ENCODE measurements at regions not wholly inside any gene's neighbourhood (a gene's known extent, or its start where the extent isn't known, plus 50 kb on each side); places are given as distances from the start of the nearest gene placed in this dataset.
"Not testable (repeated sequence)": the region's sequence is repeated elsewhere in the genome, so short reads cannot be mapped to it uniquely, and the experiment has no call there.

DNA sequence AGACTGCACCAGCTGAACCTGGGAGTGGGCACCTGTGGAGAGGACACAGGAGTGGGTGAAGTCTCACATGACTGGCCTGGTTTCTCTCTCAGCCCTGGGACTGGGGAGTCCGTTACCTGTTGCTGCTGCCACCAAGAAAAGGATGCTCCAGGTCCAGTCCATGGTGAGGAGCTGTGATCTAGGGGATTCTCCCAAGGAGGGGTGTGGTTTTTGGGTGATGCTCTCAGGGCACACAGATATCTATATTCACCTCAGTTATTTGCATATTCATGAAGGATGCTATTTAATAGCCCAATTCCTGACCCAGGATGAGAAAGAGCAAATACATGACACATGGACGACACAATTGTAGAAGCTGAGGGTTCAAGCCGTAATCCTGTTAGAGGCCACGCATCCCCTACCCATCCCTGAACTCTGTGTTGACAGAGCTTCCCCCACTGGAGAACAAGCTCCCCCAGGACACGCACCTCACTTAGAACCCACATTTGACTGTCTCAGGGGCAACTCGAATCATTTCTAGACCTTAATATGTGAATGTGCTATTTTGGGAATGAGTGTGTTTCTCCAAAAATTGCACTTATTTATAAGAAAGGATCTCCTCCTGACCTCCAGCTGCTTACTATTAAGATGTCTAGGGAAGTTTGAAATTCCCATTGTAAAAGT, 658.9 kb downstream of the TMEM121 start:
- not testable (repeated sequence) for DNase-seq

DNA sequence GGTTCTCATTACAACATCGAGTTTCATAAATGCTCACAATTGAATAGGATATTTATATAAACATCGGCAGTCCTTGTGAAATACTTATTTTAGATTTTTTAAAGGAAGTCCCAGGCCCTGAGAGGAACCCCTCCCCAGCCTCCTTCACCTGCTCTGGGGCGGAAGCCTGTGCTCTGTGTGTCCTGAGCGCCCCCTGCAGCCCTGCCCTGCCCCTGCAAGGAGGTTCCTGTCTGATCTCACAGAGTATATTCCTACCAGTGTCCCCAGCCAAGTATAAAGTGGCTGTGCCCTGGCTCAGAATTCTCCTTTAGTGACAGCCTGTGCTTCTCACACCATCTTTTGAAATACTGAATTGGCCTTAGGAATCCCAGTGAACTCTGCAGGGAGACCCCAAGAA, 659.5 kb downstream of the TMEM121 start:
- peak; percentile 65 to 75 for DNase-seq

DNA sequence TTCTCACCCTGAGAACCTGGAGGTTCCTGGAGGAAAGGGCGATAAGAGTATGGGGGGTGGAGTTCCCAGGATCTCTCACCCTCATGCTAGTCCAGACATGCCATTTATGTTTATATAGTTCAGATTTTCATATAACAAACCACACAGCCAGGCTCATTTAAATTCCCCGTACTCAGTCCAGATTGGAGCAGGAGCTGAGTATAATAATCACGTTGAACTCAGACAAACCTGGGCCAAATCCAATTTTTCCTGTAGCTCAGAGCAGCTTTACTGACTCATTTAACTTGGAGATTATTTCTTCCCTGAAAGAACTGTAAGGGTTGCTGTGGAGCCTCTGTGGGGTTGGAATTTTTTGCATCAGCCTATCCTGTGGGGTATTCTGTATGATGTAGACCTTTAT, 660.8 kb downstream of the TMEM121 start:
- DNase-seq: no peak

DNA sequence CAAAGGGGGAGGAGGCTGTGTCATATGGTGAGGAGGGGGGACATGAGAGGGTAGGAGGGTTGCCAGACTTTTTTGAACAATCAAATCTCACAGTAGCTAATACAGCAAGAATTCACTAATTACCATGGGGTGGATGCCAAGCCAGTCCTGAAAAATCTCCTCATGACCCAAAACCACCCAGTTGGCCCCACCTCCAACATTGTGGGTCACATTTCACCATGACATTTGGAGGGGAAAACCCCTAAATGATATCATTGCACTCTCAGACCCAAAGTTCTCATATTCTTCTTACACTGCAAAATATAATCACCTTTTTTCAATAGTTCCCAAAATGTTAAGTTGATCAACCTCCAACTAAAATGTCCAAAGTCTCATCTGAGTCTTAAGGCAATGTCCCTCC, 666.3 kb downstream of the TMEM121 start:
- not testable (repeated sequence) for DNase-seq

DNA sequence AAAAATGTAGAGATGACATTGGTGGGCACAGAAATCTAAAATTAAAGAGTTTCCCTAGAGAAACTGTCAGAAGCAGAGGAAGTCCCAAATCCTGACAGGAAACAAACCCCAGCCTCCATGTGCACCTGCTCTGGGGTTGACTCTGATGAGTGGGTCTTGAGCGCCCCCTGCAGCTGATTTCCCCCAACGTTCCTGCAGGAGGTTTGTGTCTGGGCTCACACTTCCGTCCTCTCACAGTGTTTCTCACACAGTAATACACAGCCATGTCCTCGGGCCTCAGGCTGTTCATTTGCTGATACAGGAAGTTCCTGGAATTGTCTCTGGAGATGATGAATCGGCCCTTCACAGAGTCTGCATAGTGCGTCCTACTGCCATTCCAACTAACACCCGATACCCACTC, 670.1 kb downstream of the TMEM121 start:
- DNase-seq: peak; percentile 22 to 63

DNA sequence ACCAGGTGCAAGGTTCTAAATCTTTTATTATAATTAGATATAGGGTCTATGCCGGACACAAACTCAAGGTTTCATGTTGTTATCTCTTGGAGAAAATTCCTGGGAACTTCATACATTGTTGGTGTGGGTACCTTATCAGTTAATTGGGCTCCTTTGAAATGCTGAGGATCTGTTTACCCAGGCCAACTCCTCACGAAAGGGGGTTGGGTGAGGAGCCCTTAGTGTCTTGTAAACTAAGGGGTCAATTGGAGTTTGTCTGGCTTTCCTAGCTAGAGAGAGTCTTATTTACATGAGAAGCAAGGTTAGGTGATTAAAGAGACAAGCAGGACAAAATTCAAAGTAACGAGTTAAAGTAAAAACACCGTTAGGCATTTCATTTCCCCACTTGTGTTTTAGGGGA, 670.9 kb downstream of the TMEM121 start:
- DNase-seq: not testable (repeated sequence)

DNA sequence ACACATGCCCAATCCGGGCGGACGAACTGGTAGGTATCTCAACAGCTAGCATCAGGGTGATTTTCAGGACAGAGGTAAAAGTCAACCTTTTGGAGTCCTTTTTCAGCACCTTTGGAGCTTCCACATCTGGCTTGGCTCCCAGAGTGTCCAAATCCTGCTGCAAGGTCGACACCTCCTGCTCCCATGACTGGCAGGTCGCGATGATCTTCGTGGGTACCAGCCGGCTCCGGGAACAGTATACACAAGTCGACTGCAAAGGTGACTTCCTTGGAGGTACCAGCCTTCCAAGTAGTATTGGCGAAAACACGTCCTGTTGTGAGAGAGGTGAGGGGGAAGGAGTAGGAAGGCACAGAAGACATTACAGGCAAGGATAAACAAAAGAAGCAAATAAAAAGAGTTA, 672.7 kb downstream of the TMEM121 start:
- DNase-seq: no peak

DNA sequence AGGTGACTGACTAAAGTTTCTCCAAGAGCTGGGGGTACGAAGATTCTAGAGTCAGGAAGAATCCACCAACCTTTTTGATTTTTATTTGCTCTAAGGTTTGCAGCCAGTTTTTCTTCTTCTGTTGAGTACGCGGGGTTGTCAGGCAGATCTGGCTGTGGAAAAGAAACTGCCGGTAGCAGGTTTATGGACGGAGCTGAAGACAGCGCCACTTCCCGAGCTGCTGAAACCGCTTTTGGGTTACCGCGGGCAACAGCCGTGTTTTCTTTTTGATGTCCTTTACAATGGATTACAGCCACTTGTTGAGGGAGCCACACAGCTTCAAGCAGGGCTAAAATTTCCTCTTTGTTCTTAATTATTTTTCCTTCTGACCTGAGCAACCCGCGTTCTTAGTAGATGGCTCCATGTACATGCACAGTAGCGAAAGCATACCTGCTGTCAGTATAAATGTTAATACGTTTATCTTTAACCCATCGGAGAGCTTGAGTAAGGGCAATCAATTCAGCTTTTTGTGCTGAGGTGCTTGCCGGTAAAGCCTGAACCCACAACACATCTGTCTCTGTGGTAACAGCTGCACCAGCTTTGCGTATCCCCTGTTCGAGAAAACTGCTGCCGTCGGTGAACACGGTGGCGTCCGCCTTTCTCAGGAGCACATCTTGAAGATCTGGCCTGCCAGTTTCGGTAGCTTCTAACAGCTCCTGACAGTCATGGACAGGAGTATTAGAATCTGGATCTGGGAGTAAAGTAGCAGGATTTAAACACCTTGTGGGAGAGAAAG, 674.3 kb downstream of the TMEM121 start:
- no peak for DNase-seq

DNA sequence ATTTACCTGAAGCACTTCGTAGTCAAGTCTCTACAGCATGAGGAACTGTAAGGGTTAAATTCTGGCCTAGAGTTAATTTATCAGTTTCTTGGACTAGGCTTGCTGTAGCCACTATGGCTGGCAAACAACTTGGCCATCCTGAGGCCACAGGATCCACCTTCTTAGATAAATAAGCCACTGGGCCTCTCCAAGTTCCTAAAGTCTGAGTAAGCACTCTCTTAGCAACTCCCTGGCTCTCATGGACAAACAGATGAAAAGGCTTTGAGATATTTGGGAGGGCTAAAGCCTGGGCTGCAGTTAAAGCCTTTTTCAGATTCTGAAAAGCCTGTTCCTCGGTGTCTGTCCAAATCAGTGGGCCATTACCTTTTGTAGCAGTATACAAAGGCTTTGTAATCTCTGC, 675.0 kb downstream of the TMEM121 start:
- no peak for DNase-seq

DNA sequence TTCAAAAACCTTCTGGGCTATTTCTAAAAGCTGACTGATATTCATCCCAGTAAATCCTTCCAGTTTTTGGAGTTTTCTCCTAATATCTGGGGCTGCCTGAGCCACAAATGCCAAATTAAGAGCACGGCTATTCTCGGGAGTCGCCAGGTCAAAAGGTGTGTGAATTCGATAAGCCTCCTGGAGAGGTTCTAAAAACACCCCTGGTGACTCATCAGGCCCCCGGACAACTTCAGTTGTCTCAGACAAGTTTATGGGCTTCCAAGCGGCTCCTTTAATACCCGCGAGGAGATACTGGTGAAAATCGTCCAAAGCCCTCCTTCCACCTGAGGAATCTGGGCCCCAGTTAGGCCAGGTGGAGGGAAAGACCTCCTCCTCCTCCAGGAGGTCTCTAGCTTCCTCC, 677.1 kb downstream of the TMEM121 start:
- no peak for DNase-seq

DNA sequence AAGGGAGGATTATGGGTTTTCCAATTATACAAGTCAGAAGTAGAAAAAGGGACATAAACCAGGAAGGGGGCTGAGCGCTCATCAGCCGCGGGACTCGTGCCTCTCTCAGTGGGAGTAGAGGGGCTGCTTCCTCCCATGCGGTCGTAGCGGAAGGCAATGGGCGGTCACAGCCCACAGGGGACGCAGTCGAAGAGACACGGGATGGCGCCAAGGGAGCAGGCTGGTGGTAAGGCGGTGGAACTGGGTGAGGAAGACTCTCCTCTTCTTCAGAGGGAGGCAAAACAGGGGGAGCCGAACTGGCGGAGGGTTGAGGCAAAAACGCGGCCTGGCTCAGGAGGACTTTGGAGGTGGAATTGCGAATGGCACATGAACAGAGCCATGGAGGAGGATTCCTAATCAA, 677.7 kb downstream of the TMEM121 start:
- DNase-seq: no peak

DNA sequence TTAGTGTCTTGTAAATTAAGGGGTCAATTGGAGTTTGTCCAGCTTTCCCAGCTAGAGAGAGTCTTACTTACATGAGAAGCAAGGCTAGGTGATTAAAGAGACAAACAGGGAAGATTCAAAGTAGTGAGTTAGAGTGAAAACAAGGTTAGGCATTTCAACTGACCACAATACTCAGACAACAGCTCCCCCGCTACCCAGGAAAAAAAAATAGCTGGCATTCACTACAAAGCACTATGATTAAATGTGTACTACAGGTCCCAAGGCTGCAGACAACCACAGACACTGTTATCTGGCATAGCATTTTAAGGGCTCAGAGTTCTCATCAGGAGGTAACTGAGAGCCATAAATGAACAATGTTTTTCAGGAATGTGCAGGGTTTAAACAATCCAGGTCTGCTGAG, 680.9 kb downstream of the TMEM121 start:
- no peak for DNase-seq

DNA sequence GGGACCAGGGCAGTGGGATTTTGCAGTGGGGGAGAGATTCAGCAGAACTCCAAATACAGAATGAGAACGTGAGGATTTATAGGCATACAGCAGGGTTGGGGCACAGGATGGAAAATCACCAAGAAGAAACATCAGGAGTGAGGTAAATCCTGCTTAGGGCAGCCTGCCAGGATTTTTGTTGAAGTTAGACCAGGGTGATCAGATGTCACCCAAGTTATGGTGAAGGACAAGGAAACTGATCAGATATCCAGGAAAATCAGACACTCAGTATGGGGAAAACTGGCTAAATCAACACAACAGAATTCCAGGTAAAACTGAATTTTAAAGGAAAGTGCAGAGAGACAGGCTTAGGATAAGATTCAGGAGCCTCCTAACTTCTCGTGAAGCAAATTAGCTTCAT, 682.4 kb downstream of the TMEM121 start:
- no peak for DNase-seq

DNA sequence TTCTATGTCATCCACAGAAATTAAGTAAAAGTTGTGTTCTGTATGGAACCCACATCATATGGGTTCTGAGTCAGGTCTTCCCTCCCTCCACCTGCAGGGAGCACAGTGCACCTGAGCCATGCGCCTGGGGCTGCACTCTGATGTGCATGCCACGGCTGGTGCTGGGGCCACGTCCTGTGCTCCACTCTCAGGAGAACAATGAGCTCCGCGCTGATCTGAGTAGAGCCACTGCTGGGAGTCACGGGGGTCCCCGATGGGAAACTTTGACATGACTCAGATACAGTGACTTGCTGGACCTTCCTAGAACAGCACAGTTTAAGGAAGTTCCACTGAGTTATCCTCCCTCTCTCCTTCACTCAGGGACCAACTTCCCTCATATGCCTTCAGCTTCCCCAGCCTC, 683.4 kb downstream of the TMEM121 start:
- DNase-seq: peak; percentile 45 to 47

DNA sequence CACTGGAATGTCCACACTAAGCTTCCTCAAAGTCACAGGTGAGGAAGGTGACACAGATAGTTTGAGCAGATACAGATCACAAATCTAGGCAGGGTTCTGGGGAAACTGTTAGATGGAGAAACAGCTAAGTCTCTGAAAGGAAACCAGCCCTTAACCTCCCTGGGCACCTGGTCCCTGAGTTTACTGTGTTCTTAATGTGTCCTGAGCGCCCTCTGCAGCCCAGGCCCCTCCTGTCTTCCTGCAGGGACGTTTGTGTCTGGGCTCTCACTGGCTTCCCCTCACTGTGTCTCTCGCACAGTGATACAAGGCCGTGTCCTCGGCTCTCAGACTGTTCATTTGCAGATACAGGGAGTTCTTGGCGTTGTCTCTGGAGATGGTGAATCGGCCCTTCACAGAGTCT, 684.3 kb downstream of the TMEM121 start:
- DNase-seq: peak in 1 of 2 donors; percentile 27

DNA sequence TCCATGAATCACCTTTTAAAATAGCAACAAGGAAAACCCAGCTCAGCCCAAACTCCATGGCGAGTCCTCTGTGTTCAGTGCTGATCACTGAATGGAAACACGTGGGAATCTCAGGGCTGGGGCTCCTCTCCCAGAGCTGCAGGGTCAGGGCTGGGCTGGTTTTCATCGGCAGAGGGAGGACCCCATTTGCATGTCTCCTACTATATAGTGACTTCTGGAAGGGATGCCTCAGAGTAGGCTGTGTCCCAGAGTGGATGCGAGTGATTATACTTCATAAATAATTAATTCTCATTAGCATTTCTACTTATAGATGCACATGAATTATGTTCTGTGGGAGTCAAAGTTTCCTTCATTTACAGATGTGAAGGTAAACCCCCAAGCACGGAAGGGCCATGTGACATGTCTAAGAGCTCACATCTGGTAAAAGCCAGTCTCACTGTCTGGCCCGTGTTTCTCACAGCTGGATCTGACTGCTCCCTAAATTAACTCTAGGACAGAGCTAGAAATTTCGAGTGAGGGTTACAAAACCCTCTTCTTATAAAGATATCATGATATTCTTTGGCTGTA, 685.0 kb downstream of the TMEM121 start:
- no peak for DNase-seq

DNA sequence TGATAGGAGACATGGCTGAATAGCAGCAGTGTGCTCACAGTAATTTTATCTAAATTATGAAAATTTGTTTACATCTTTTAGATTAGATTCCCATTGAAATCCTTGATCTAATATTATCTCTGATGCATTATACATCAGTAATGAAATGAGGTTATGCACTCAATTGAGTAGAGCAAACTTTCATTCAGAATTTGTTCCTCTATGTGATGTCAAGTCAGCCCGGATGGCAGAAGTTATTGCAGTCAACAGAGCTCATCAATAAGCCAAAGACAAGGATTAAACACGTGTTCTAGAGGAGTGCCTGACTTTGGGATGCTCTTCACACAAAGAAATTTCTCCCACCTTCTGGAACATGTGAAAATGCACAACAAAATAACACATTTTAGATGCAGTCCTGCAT, 688.8 kb downstream of the TMEM121 start:
- no peak for DNase-seq

DNA sequence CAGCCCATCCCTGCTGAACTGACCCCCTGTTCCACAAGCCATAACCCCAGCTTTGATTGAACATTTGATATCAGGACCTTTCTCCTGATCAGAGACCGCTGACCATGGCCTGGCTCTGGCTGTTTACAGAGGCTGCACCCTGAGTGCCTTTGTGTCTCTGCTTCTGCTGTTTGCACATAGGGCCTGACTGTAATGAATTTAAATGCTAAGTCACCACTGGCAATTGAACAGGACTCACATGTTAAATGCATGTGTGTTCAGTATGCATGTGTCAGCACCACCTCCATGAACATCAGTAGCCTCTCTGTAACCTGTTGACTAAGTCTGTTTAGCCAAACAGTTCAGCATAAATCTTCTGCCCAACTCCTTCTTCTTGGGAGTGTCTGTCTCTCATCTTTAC, 690.3 kb downstream of the TMEM121 start:
- no peak for DNase-seq

DNA sequence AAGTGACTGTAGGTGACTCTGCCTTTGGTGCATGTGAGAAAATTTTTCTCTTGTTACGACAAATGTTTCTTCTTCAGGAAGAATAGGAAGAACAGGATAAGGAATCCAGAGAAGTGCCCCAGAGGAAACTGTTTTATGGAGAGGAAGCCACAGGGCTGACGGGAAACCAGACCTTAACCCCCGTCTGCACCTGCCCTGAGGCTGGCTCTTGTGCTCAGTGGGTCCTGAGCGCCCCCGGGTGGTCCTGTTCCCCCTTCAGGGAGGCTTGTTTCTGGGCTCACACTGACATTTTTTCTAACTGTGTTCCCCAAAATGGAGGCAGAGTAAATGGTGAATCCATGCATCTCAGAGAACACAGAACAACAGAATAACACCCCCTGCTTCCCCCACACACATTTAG, 691.8 kb downstream of the TMEM121 start:
- no peak for DNase-seq

DNA sequence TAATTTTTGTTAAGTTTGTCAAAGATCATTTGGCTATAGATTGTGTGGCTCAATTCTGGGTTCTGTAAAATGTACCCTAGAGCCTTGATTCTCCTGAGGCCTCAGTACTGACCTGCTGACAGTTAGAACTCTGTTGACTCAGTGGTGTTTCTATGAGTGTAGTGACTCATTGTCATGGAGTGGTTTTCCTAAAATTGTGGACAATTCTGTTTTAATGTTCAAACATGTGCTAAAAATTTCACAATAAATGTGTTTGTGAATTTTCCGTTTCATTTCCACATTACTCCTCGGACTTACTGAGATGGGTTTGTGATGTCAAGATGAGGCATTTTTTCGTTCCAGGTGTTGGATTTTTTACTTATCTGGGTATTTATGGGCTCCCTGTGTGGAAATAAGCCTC, 695.9 kb downstream of the TMEM121 start:
- DNase-seq: no peak

DNA sequence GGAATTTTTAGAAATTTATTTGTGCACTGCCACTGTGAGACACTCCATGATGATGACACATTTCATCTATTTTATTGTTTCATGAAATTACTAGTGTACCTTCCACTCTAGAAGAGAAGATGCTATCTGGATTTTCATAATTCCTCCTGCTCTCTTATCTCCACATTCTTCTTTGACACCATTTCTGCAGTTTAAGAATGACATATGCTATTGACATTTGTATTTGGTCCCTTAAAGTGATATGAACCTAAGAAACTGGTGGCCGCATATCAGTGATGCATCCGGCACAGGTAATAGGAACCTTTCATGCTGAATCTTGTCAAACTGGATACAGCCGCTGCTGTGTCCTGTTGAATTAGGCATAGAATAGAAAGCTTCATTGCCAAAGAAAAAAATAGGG, 696.3 kb downstream of the TMEM121 start:
- no peak for DNase-seq

DNA sequence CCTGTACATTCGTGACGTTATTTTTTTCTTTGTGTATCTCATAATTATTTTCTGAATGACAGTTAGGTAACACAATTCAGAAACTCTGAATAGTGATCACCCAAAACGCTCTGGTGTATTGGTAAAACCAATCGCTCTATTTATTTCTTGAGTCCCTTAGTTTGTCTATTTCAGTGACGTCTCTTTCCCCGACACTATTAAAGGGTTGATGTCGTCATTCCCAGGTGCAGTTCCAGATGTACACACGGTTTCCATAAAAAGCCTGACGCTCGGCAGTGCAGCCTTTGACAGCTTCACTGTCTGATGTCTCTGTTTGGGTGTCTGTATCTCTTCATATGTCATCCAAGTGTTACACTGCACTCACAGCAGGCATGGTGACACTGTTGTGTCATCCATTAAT, 701.4 kb downstream of the TMEM121 start:
- DNase-seq: no peak

DNA sequence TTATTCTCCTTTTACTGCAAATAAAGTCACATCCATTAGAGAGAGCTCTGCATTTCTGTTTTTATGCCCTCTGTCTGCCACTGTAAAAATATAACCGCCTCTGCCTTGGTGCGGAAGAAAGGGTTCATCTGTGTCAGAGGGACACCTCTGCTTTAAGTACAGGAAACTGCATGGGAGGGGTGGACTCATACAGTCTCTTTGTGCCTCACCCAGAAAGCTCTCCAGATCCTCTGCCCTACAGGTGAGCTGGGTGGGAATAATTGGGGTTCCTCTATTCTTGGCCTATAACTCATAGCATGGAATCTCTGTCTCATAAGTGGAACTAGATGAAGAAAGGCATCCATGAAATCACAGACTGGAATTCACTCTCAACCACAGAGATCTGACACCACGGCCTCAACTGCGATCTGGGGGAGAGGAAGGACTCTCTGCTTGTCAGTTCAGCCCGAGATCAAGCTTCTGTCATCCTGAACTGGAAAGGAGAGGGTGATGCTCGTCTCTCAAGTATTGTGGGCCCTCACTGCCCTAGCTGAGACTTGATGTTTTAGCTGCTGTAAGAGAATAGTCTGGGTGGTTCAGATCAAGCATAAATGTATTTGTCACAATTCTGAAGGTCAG, 702.3 kb downstream of the TMEM121 start:
- DNase-seq: peak; percentile 25 to 46

DNA sequence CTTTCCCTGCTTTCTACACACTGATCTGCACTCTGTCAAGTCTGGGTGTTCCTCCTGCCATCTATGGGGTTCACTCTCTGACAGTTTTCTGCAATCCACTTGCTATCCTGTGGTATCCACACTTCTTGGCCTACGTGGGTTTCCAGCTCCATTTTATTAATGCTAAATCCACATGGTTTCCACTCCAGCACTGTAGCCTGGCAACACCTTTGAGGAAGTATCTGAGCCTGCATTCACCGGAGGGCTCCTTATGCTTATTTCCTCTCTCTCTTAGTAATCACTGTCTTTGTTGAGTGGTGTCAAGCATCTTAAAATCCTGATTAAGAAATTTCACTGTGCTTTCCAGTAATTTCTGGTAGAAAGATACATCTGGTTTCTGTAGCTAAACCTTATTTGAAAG, 703.7 kb downstream of the TMEM121 start:
- no peak for DNase-seq

Data from CD4-positive, alpha-beta T cell treated with Interleukin-1 beta for 1 hour (primary cell).